AG08396 (cell line): ENCODE measurements at regions not wholly inside any gene's neighbourhood (a gene's known extent, or its start where the extent isn't known, plus 50 kb on each side); places are given as distances from the start of the nearest gene placed in this dataset.
"Not testable (repeated sequence)": the region's sequence is repeated elsewhere in the genome, so short reads cannot be mapped to it uniquely, and the experiment has no call there.

ENCODE experiments used
- DNase-seq: peaks from one replicate; pipeline ENCODE4 v3.0.0; 2012; ENCODE audit warnings: low spot score, mixed read lengths

- DNase-seq: no peak
Measured at GRCh38 chr12:19988948-19989347, 379.4 kb upstream of the PDE3A start.

- DNase-seq: no peak
Measured at GRCh38 chr12:19991146-19991545, 377.2 kb upstream of the PDE3A start.

- no peak for DNase-seq
Measured at GRCh38 chr12:19992311-19992710, 376.0 kb upstream of the PDE3A start.

- no peak for DNase-seq
Measured at GRCh38 chr12:19994968-19995367, 373.4 kb upstream of the PDE3A start.

- no peak for DNase-seq
Measured at GRCh38 chr12:19997656-19998400, 370.5 kb upstream of the PDE3A start.

- no peak for DNase-seq
Measured at GRCh38 chr12:19998411-19998810, 369.9 kb upstream of the PDE3A start.

GRCh38 chr12:19998961-19999804 is 369.2 kb upstream of the PDE3A start:
- DNase-seq: no peak

- no peak for DNase-seq
Measured at GRCh38 chr12:19999805-20000138, 368.6 kb upstream of the PDE3A start.

- no peak for DNase-seq
Measured at GRCh38 chr12:20000229-20000849, 368.0 kb upstream of the PDE3A start.

GRCh38 chr12:20003252-20003651 is 365.1 kb upstream of the PDE3A start:
- DNase-seq: no peak

- DNase-seq: no peak
Measured at GRCh38 chr12:20004952-20005351, 363.4 kb upstream of the PDE3A start.

- no peak for DNase-seq
Measured at GRCh38 chr12:20006871-20007730, 361.2 kb upstream of the PDE3A start.

- DNase-seq: not testable (repeated sequence)
Measured at GRCh38 chr12:20009965-20010364, 358.4 kb upstream of the PDE3A start.

GRCh38 chr12:20011200-20011599 is 357.1 kb upstream of the PDE3A start:
- DNase-seq: no peak

- no peak for DNase-seq
Measured at GRCh38 chr12:20017802-20018201, 350.5 kb upstream of the PDE3A start.

- DNase-seq: no peak
Measured at GRCh38 chr12:20018406-20018805, 349.9 kb upstream of the PDE3A start.

- DNase-seq: no peak
Measured at GRCh38 chr12:20024194-20024593, 344.1 kb upstream of the PDE3A start.

- no peak for DNase-seq
Measured at GRCh38 chr12:20028033-20028432, 340.3 kb upstream of the PDE3A start.

GRCh38 chr12:20030826-20031225 is 337.5 kb upstream of the PDE3A start:
- no peak for DNase-seq

- no peak for DNase-seq
Measured at GRCh38 chr12:20039562-20039961, 328.8 kb upstream of the PDE3A start.

GRCh38 chr12:20040184-20040583 is 328.2 kb upstream of the PDE3A start:
- no peak for DNase-seq

GRCh38 chr12:20040831-20041230 is 327.5 kb upstream of the PDE3A start:
- DNase-seq: no peak
